Fibroblast of skin of left quadriceps (primary cell): ENCODE measurements at regions not wholly inside any gene's neighbourhood (a gene's known extent, or its start where the extent isn't known, plus 50 kb on each side); places are given as distances from the start of the nearest gene placed in this dataset.

ENCODE experiments used
- DNase-seq, 2 experiments: peaks; one replicate each; pipeline ENCODE4 v3.0.0-alpha.2; 2013; ENCODE audit warnings: low read depth in 2 of 2

DNA sequence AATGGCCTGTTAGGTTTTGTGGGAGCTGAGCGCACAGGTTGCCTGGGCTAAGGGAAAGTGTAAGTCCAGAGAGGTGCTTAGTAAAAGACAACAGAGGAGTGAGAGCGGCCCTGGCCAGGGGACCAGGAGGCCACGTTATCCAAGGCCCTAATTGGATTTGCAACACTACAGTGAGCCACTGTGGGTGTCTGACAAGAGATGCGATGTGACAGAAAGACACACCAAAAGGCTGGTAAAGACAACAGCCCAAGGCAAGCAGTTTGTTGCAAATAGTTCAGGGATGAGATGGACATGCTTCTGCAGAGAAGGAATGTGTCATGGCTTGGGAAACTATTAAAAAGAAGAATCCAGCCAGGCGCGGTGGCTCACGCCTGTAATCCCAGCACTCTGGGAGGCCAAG is 162.7 kb upstream of the KIT start:
- no peak for DNase-seq

DNA sequence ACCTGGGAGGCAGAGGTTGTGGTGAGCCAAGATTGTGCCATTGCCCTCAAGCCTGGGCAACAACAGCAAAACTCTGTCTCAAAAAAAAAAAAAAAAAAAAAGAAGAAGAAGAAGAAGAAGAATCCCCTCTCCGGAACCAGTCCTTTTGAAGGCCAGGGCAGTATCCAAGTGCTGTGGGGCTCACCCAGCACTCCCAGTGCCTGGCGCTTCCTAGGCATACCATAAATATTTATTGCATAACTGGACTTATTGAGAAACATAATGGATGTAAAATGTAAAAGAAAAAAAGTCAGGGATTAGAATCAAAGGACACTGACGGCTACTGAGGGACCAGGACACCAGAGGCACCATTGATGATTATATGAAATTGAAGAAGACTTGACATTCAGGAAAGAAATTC is 162.1 kb upstream of the KIT start:
- no peak for DNase-seq

DNA sequence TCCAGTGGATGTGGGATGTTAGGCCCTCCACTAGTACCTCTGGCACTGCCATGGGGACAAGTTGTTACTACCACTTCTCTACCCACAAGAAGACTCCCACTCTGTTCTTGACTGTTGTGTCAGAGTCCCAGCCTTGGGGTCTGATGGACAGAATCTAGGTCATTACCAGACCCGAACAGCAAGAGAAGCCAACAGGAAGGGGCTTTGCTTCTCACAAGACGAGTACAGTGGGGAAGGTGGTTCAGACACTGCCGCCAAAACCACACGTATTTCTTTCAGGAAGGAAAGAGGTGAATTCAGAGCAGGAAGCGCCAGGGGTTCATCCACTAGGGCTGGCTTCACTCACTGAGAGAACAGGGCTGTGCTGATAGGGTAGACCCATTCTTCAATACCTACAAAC is 161.3 kb upstream of the KIT start:
- no peak for DNase-seq

GRCh38 chr4:54497947-54498346 is 159.8 kb upstream of the KIT start:
- no peak for DNase-seq

DNA sequence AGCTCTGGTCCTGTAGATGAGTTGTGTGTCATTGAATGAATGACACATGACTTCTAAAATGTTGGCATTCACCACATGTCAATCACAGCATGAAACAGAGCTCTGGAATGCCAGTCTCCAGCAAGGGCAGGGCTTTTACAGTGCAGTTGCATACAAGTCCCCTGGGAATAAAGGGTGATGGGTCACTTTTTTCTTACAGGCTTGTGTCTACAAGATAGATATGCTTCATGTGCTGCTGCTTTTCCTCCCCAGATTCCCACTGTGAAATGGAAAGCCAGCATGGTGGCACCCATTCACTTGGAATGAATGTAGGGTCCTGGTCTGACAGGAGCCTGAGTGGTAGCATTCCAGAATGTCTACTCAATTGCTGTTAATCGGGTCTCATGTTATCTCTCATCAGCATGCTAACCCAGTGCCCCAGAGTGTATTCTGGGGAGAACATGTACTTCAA is 159.1 kb upstream of the KIT start:
- peak; percentile 46 to 49 for DNase-seq

DNA sequence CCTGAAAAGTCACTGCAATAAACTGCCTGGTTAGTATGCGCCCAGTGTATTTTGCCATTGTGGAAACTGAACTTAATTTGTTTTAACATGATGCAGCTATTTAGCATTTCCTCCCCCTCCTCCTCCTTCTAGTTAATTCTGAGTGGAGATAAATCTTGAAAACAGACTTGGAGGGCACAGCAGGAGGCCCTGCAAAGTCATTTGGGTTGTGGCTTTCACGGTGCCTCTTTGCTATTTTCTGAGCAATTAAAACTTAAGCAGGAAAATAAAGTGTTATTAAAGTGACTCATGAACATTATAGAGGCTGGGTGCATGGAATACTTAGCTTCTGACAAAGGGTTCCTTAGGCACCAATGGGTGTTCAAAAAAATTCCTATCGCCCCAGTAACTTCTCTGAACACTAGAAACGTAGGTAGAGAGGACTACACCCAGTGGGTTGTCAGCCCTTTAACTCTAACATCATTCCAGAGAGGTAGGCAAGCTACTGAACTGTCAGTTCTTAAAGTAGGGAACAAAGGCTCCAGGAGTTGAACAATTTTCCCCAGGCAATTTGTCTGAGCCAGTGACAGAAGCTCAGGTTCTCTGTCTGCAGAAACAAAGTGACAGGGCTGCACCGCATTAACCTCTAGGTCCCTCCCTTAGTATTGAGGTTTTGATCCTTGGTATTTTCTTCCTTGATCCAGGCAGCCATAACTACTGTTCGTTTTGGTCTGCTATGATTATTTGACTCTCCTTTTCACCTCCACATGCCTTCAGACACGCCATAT is 158.3 kb upstream of the KIT start:
- DNase-seq = peak; percentile 64 to 68

DNA sequence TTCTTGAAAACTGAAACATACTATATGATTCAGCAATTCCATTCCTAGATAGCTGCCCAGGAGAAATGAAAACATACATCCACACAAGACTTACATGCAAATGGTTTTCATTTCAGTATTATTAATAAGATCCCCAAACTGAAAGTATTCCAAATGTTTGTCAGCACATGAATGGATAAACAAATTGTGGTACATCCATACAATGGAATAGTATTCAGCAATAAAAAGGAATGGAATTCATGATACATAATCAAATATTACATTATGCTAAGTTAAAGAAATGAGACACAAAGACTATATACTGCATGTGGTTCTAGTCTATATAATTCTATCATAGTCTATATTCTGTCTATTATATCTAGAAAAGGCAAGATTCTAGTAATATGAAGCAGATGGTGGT is 152.4 kb upstream of the KIT start:
- no peak for DNase-seq

DNA sequence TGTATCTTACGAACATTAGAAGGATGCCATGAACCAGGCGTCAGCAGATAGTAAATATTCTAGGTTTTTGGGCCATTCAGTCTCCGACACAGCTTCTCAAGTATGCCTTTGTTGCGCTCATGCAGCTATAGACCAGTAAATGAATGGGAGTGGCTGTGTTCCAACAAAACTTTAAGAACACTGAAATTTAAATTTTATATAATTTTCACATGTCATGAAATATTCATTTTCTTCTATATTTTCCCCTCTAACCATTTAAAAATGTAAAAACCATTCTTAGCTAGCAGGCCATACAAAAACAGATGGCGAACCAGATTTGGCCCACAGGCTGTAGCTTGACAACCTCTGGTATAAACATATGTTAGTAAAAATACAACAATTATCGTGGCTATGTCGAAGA is 151.8 kb upstream of the KIT start:
- DNase-seq = no peak

- DNase-seq = no peak
These were observed 148.7 kb upstream of the KIT start for GRCh38 chr4:54509057-54509456.

DNA sequence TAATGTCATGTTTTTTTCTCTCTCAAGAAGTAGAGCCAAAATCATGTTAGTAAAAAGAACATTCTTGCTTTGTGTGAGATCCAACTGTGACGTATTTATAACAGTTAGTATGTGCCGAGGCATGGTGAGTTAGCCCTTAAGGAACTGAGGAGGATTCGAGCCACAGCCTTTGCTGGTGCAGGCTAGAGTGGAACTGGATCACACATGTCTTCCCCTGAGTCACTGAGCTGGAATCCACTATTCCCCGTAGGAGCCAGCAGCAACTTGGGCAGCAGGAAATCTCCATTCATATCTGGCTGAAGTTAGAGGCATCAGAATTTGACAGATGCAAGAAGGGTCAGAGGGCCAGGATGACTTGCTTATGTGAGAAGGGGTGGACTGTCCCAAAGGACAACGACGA is 144.6 kb upstream of the KIT start:
- DNase-seq = peak; percentile 79 to 81

GRCh38 chr4:54513741-54514140 is 144.0 kb upstream of the KIT start:
- DNase-seq = no peak

GRCh38 chr4:54516556-54517215 is 141.1 kb upstream of the KIT start:
- DNase-seq = no peak

- no peak for DNase-seq
These were observed 139.8 kb upstream of the KIT start for GRCh38 chr4:54517781-54518444.

- peak; percentile 86 for DNase-seq
These were observed 132.2 kb upstream of the KIT start for GRCh38 chr4:54525602-54526001.

- DNase-seq = no peak
These were observed 131.2 kb upstream of the KIT start for GRCh38 chr4:54526560-54526959.

GRCh38 chr4:54527532-54527931 is 130.2 kb upstream of the KIT start:
- DNase-seq = no peak

GRCh38 chr4:54539500-54540029 is 118.2 kb upstream of the KIT start:
- no peak for DNase-seq

DNA sequence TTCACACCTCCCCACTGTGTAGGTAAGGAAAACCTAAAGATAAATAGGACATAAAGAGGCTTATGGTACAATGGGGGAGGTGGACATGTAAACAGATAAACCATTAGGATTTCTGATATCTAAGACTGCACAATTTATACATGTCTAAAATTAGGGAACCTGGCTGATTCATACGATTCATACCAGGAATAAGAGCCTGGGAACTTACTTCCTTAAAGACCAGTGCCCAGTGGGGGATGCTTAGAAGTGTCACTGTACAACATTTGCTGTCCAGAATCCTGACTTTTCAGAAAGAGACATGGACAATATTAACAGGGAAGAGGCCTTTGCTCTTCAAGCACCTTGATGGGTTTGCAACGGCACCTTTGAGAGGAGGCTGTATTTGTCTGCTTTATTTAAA is 116.8 kb upstream of the KIT start:
- no peak for DNase-seq

DNA sequence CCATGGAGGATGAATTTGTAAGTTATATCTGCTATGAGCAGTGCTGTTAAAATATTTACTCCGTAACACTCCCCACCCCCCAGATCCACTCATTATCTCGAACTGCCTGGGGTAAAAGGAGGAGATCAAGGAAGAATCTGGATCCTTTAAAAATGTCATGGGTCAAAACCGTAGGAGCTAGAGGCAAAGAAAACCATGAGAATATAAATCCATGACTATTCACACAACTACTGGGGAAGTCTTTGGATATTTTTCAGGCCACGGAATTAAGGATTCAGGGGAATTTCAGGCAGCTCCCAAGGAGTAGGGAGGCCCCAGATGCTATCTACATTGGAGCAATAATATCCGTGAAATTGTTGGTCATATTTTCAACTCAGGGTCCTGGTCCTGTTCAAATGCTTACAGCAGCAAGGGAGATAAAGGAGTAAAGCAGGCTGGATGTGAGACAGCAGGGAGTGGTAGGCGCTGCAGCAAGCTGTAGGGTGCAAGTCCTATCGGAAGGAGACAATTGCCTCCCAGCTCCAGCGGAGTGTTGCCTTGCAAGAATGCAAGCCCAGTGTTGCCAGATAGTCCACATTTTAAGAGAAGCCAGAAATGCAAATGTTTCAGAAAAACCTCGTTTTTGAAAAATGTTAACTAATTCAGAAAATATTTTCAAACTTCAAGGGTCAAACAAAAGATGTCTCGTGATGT is 116.2 kb upstream of the KIT start:
- peak; percentile 55 to 58 for DNase-seq

- no peak for DNase-seq
These were observed 115.7 kb upstream of the KIT start for GRCh38 chr4:54542119-54542438.

DNA sequence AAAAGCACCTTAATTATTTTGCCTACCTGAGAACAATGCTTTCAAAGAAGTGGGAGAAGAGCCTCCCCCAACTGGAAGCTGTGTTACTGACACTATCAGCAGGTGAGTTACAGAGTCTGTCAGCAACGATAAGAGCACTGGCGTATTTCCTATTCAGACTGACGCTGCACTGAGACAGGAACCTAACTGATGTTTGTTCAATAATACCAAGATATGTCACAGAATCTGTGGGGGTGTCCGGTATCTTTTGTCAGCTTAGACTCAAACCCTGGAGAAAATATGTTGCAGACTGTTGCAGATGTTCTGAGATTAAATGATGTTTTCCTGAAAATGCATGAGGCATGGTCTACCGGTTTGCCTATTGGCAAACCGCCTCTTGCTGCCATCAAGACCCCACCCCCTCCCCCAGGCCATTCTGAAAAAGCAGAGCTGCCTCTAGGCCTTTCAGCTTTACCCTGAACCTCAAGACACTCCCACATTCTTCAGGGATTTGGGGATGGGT is 115.2 kb upstream of the KIT start:
- no peak for DNase-seq
